Endothelial cell of umbilical vein (primary cell): ENCODE measurements at regions not wholly inside any gene's neighbourhood (a gene's known extent, or its start where the extent isn't known, plus 50 kb on each side); places are given as distances from the start of the nearest gene placed in this dataset.

Source experiments
- BruUV-seq: library from RNA; stranded (reverse); fragments of 400-500 nt; replicated peaks from 2 replicates; lab custom pipeline; 2021; lab: Mats Ljungman, UMichigan
- CTCF ChIA-PET: fragments of 300-600, 350-600 bp; sonication (Branson Sonifier 250); formaldehyde crosslinking; loops from one replicate; lab custom pipeline; 2021; ENCODE audit warnings: antibody characterized with exemption, inconsistent platforms; lab: Charles Lee
- POLR2A ChIA-PET: fragments of 300-600, 350-600 bp; sonication (Branson Sonifier 250); formaldehyde crosslinking; loops from one replicate; lab custom pipeline; 2021; ENCODE audit warnings: antibody characterized with exemption, inconsistent platforms; lab: Charles Lee
- DNase-seq: peaks from one replicate; pipeline ENCODE4 v3.0.0-alpha.2; 2011; ENCODE audit warnings: low read depth, low spot score
- FAIRE-seq: peaks from 2 replicates; lab custom pipeline; 2011; peaks lifted over from hg19 to GRCh38; lab: Jason Lieb, UNC
- H2AFZ ChIP-seq: 2 replicates; pipeline ENCODE4 v1.6.0; 2012; ENCODE audit warnings: low read depth, low read length, control low read depth, inconsistent platforms
- H3K27ac ChIP-seq: 2 replicates; pipeline ENCODE4 v1.5.1; 2011; ENCODE audit warnings: low read depth, mild to moderate bottlenecking, control low read depth, low read length, moderate library complexity; ENCODE audit not compliant: insufficient read depth
- H3K27me3 ChIP-seq, 2 experiments: 2 replicates each; pipeline versions ENCODE4 v1.6.0 to v1.6.1; 2011; ENCODE audit warnings: low read length in 2 of 2, mixed read lengths in 1 of 2; ENCODE audit not compliant: control insufficient read depth in 2 of 2, insufficient read depth in 2 of 2
- H3K36me3 ChIP-seq, 2 experiments: 2 replicates in 1 of 2; 3 replicates in 1 of 2; pipeline ENCODE4 v1.5.1; 2011; ENCODE audit warnings: low read length in 2 of 2, mild to moderate bottlenecking in 1 of 2, moderate library complexity in 1 of 2; ENCODE audit not compliant: control insufficient read depth in 2 of 2, insufficient read depth in 2 of 2; ENCODE audit errors: extremely low read depth in 1 of 2
- H3K4me1 ChIP-seq: 3 replicates; pipeline ENCODE4 v1.5.1; 2011; ENCODE audit warnings: mild to moderate bottlenecking, low read length; ENCODE audit not compliant: control insufficient read depth, insufficient read depth; ENCODE audit errors: extremely low read depth
- H3K4me2 ChIP-seq: 2 replicates; pipeline ENCODE4 v1.6.1; 2011; ENCODE audit warnings: low read length, control low read depth, mixed read lengths; ENCODE audit not compliant: insufficient read depth
- H3K4me3 ChIP-seq, 3 experiments: fragments of 200-600 bp in 1 of 3; sonication (generic), shearing (Covaris generic) in 1 of 3; replicated peaks in 1 of 3; 2 replicates each; pipeline ENCODE4 v1.5.1; 2011 to 2016; ENCODE audit warnings: control low read depth in 3 of 3, low read length in 3 of 3, mild to moderate bottlenecking in 2 of 3, inconsistent platforms in 1 of 3, low read depth in 1 of 3, moderate library complexity in 1 of 3; ENCODE audit not compliant: insufficient read depth in 1 of 3
- H3K79me2 ChIP-seq: 2 replicates; pipeline ENCODE4 v1.6.0; 2012; ENCODE audit warnings: low read length, inconsistent platforms; ENCODE audit not compliant: control insufficient read depth, insufficient read depth
- H3K9ac ChIP-seq: replicated peaks from 2 replicates; pipeline ENCODE3; 2011; ENCODE audit warnings: low read length, control low read depth; ENCODE audit not compliant: insufficient read depth; ENCODE audit errors: extremely low read depth
- H3K9me1 ChIP-seq: replicated peaks from 3 replicates; pipeline ENCODE4 v1.6.0; 2011; ENCODE audit warnings: mild to moderate bottlenecking, low read length; ENCODE audit not compliant: control insufficient read depth, insufficient read depth; ENCODE audit errors: extremely low read depth
- H3K9me3 ChIP-seq: replicated peaks from 2 replicates; pipeline ENCODE4 v1.5.1; 2012; ENCODE audit warnings: low read length, inconsistent platforms; ENCODE audit not compliant: control insufficient read depth, insufficient read depth
- H4K20me1 ChIP-seq: replicated peaks from 2 replicates; pipeline ENCODE3; 2011; ENCODE audit warnings: mild to moderate bottlenecking, low read length; ENCODE audit not compliant: control insufficient read depth, insufficient read depth; ENCODE audit errors: extremely low read depth
- CTCF ChIP-seq, 2 donors: IDR thresholded peaks; 1 replicate in 1 of 2; 2 replicates in 1 of 2; pipeline ENCODE4 v1.5.1; 2011; ENCODE audit warnings: low read length in 2 of 2, mild to moderate bottlenecking in 2 of 2, moderate library complexity in 2 of 2, control low read depth in 1 of 2, inconsistent platforms in 1 of 2, low read depth in 1 of 2; ENCODE audit not compliant: insufficient read depth in 1 of 2; ENCODE audit errors: extremely low read depth in 1 of 2
- EZH2 ChIP-seq: IDR thresholded peaks from 2 replicates; pipeline ENCODE4 v1.6.1; 2012; ENCODE audit warnings: borderline replicate concordance, low read depth, mild to moderate bottlenecking, moderate library complexity, low read length, inconsistent platforms; ENCODE audit not compliant: severe bottlenecking
- GATA2 ChIP-seq: IDR thresholded peaks from 2 replicates; pipeline ENCODE4 v1.7.0; 2011; ENCODE audit warnings: low read depth, mild to moderate bottlenecking, moderate library complexity, mixed read lengths, low read length; ENCODE audit not compliant: insufficient read length, insufficient read depth
- JUN ChIP-seq: IDR thresholded peaks from 2 replicates; pipeline ENCODE4 v1.6.1; 2011; ENCODE audit warnings: borderline replicate concordance, low read depth; ENCODE audit not compliant: insufficient read length, insufficient read depth
- MAX ChIP-seq: IDR thresholded peaks from 2 replicates; pipeline ENCODE4 v1.6.1; 2011; ENCODE audit not compliant: insufficient read depth, insufficient read length
- MYC ChIP-seq: IDR thresholded peaks from one replicate; pipeline ENCODE4 v1.6.1; 2011; ENCODE audit warnings: mild to moderate bottlenecking, low read depth, low read length
- POLR2A ChIP-seq: IDR thresholded peaks from 2 replicates; pipeline ENCODE4 v1.6.1; 2012; ENCODE audit warnings: low read depth, mild to moderate bottlenecking, control low read depth, low read length
- dilution Hi-C: fragments of 300-500 bp; cut with MboI; formaldehyde crosslinking; loops from one replicate; pipeline ENCODE4 v1.15.0; 2019; ENCODE audit warnings: low sequenced_read_pairs; ENCODE audit not compliant: extremely low pct_ligation_motif_present
- intact Hi-C: fragments of 100-400 bp; cut with micrococcal nuclease; formaldehyde crosslinking; loops from one replicate; pipeline ENCODE4 v1.10.0; 2022

GRCh38 chr6:140567466-140567865, 1193.0 kb upstream of the CITED2 start:
- ChIA-PET POLR2A (no interaction called here), CTCF (interaction anchor here (0.8 to 1.8 kb wide), 4 partner anchors 11 to 1198 kb away, joined by 3 to 6 read pairs (median 4); no protein-coding TSS in a partner anchor)
- peak; percentile 12 for DNase-seq
- no TSS peak for BruUV-seq
- H3K9ac ChIP-seq: peak overlapping the region; percentile 34
- H3K79me2 ChIP-seq: no peaks in the 10 kb centered on the region
- H3K9me3 ChIP-seq: no peaks in the 10 kb centered on the region
- H3K27me3 ChIP-seq: no peaks in the 10 kb centered on the region
- H3K4me3 ChIP-seq: no peak overlapping the region
- no peaks in the 10 kb centered on the region for H3K36me3 ChIP-seq
- TF ChIP-seq GATA2: no peak
- TF ChIP-seq POLR2A: no peak
- no peak for TF ChIP-seq MYC
- no peak for TF ChIP-seq MAX
- TF ChIP-seq JUN: no peak
- no peak for TF ChIP-seq EZH2
- TF ChIP-seq CTCF (IDR thresholded peaks at IDR 0.05; ENCODE audit: extremely low read depth in 1 of 2, insufficient read depth in 1 of 2, low read depth in 1 of 2, low read length in 2 of 2): no peak
- dilution Hi-C loops: no loop called here
- intact Hi-C loops: no loop called here
- no peaks in the 10 kb centered on the region for H3K9me1 ChIP-seq
- H3K4me1 ChIP-seq: peaks cover 31% of the 10 kb centered on the region
- peak overlapping the region; percentile 74 for H3K27ac ChIP-seq
- H2AFZ ChIP-seq: no peak overlapping the region
- FAIRE-seq: no peak
- H3K4me2 ChIP-seq: no peak overlapping the region
- no peaks in the 10 kb centered on the region for H4K20me1 ChIP-seq
